ENCODE measurements at regions not wholly inside any gene's neighbourhood (a gene's known extent, or its start where the extent isn't known, plus 50 kb on each side); places are given as distances from the start of the nearest gene placed in this dataset.

GRCh38 chr2:117691595-117691994, 122.9 kb upstream of the DDX18 start:
- no peaks in the 10 kb centered on the region for H3K9me3 ChIP-seq
- H3K4me1 ChIP-seq (replicated peaks): no peaks in the 10 kb centered on the region
- TF ChIP-seq POLR2AphosphoS5 (IDR thresholded peaks at IDR 0.05) (no peak), POLR2A (IDR thresholded peaks at IDR 0.05) (no peak)
- TF ChIP-seq, protein P1, sequence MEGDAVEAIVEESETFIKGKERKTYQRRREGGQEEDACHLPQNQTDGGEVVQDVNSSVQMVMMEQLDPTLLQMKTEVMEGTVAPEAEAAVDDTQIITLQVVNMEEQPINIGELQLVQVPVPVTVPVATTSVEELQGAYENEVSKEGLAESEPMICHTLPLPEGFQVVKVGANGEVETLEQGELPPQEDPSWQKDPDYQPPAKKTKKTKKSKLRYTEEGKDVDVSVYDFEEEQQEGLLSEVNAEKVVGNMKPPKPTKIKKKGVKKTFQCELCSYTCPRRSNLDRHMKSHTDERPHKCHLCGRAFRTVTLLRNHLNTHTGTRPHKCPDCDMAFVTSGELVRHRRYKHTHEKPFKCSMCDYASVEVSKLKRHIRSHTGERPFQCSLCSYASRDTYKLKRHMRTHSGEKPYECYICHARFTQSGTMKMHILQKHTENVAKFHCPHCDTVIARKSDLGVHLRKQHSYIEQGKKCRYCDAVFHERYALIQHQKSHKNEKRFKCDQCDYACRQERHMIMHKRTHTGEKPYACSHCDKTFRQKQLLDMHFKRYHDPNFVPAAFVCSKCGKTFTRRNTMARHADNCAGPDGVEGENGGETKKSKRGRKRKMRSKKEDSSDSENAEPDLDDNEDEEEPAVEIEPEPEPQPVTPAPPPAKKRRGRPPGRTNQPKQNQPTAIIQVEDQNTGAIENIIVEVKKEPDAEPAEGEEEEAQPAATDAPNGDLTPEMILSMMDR (IDR thresholded peaks at IDR 0.05): no peak
- intact Hi-C loops (cut with DNase I): no loop called here
- DNase-seq (ENCODE audit: low spot score): no peak
- no peaks in the 10 kb centered on the region for H3K36me3 ChIP-seq
- no peak overlapping the region for H3K27ac ChIP-seq
- WGBS: 55% methylated on average over 2 of the region's 2 CpGs
- no peak overlapping the region for H3K4me3 ChIP-seq
- no peaks in the 10 kb centered on the region for H3K27me3 ChIP-seq (replicated peaks; ENCODE audit: insufficient read depth)

GRCh38 chr2:117692001-117692763, 122.3 kb upstream of the DDX18 start:
- DNase-seq (ENCODE audit: low spot score): no peak
- H3K27ac ChIP-seq: no peak overlapping the region
- H3K36me3 ChIP-seq: no peaks in the 10 kb centered on the region
- TF ChIP-seq, protein P1 (IDR thresholded peaks at IDR 0.05): no peak
- TF ChIP-seq POLR2A (IDR thresholded peaks at IDR 0.05): no peak
- no peak for TF ChIP-seq POLR2AphosphoS5 (IDR thresholded peaks at IDR 0.05)
- WGBS: 62% methylated on average over 5 of the region's 5 CpGs
- H3K4me3 ChIP-seq: no peak overlapping the region
- intact Hi-C loops (cut with DNase I): no loop called here
- no peaks in the 10 kb centered on the region for H3K4me1 ChIP-seq (replicated peaks)
- H3K27me3 ChIP-seq (replicated peaks; ENCODE audit: insufficient read depth): no peaks in the 10 kb centered on the region
- no peaks in the 10 kb centered on the region for H3K9me3 ChIP-seq

DNA sequence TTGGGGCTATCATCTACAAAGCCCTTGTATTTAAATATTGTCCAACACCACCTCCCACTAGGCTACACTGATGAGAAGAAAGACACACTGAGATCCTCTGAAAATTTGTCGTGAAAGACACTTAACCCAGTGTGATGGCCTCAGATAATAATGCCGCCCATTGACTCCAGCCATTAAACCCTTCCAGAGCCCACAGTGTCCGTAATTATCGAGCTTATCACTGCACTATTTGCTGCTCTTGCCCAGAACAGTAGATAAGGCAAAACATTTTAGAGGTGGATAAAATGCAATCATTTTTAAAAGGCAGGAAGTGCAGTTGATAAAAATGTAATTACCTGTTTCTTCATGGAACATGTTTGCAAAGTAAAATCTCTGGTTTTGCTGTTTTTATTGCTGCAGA, 121.3 kb upstream of the DDX18 start:
- no peaks in the 10 kb centered on the region for H3K9me3 ChIP-seq
- H3K4me1 ChIP-seq (replicated peaks): no peaks in the 10 kb centered on the region
- H3K4me3 ChIP-seq: no peak overlapping the region
- H3K36me3 ChIP-seq: no peaks in the 10 kb centered on the region
- H3K27me3 ChIP-seq (replicated peaks; ENCODE audit: insufficient read depth): no peaks in the 10 kb centered on the region
- no peak for DNase-seq (ENCODE audit: low spot score)
- intact Hi-C loops (cut with DNase I): no loop called here
- TF ChIP-seq POLR2A (IDR thresholded peaks at IDR 0.05) (no peak), POLR2AphosphoS5 (IDR thresholded peaks at IDR 0.05) (no peak)
- TF ChIP-seq, protein P1 (IDR thresholded peaks at IDR 0.05): no peak
- WGBS: 71% methylated on average over 4 of the region's 4 CpGs
- no peak overlapping the region for H3K27ac ChIP-seq

- H3K27ac ChIP-seq: no peak overlapping the region
- no peaks in the 10 kb centered on the region for H3K36me3 ChIP-seq
- no peaks in the 10 kb centered on the region for H3K9me3 ChIP-seq
- H3K4me1 ChIP-seq (replicated peaks): no peaks in the 10 kb centered on the region
- DNase-seq (ENCODE audit: low spot score): no peak
- no peaks in the 10 kb centered on the region for H3K27me3 ChIP-seq (replicated peaks; ENCODE audit: insufficient read depth)
- intact Hi-C loops (cut with DNase I): no loop called here
- TF ChIP-seq POLR2A (IDR thresholded peaks at IDR 0.05) (no peak), POLR2AphosphoS5 (IDR thresholded peaks at IDR 0.05) (no peak)
- TF ChIP-seq, protein P1 (IDR thresholded peaks at IDR 0.05): no peak
- 82% methylated on average over 2 of the region's 2 CpGs for WGBS
- H3K4me3 ChIP-seq: no peak overlapping the region
These were observed 120.8 kb upstream of the DDX18 start for GRCh38 chr2:117693651-117694050.

DNA sequence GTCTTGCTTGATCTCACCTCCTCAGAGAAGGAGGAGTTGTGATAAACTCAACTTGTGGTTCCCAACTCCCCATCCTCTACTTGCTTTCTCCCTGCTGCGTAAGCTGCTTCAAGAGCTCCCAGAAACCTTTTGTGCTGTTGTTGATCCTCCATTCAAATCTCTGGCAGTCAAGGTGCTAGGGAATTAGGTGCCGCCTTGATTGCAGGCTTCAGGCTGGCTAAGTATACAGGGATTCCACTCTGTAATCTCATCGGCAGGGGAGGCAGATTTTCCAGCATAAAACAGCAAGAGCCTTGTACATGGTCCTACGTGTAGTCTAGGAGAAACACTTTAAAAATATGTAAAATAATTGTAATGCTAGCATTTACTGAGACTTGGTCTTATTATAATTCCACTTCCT, 116.2 kb upstream of the DDX18 start:
- H3K36me3 ChIP-seq: no peaks in the 10 kb centered on the region
- no peaks in the 10 kb centered on the region for H3K4me1 ChIP-seq (replicated peaks)
- TF ChIP-seq, protein P1 (IDR thresholded peaks at IDR 0.05): no peak
- TF ChIP-seq POLR2AphosphoS5 (IDR thresholded peaks at IDR 0.05): no peak
- H3K27ac ChIP-seq: no peak overlapping the region
- WGBS: 85% methylated on average over 4 of the region's 4 CpGs
- no peaks in the 10 kb centered on the region for H3K27me3 ChIP-seq (replicated peaks; ENCODE audit: insufficient read depth)
- intact Hi-C loops (cut with DNase I): no loop called here
- no peak for DNase-seq (ENCODE audit: low spot score)
- no peaks in the 10 kb centered on the region for H3K9me3 ChIP-seq
- no peak overlapping the region for H3K4me3 ChIP-seq
